KMS-11 (cell line): ENCODE measurements at regions not wholly inside any gene's neighbourhood (a gene's known extent, or its start where the extent isn't known, plus 50 kb on each side); places are given as distances from the start of the nearest gene placed in this dataset.

Source experiments
- H2AFZ ChIP-seq: fragments of 200-600 bp; sonication (generic); 2 replicates; pipeline ENCODE4 v1.6.1; 2016; ENCODE audit warnings: antibody characterized with exemption, mixed run types, low read depth
- H3K27ac ChIP-seq: fragments of 200-600 bp; sonication (generic); 2 replicates; pipeline ENCODE4 v1.6.1; 2016; ENCODE audit warnings: mild to moderate bottlenecking, mixed run types
- H3K27me3 ChIP-seq: fragments of 200-600 bp; sonication (generic); 2 replicates; pipeline ENCODE4 v1.6.1; 2017; ENCODE audit warnings: mild to moderate bottlenecking, low read depth, mixed run types, moderate library complexity; ENCODE audit not compliant: insufficient read depth
- H3K36me3 ChIP-seq: fragments of 200-600 bp; sonication (generic); 2 replicates; pipeline ENCODE4 v1.6.1; 2017; ENCODE audit warnings: mild to moderate bottlenecking, mixed run types; ENCODE audit not compliant: insufficient read depth
- H3K4me1 ChIP-seq: fragments of 200-600 bp; sonication (generic); 2 replicates; pipeline ENCODE4 v1.6.1; 2016; ENCODE audit warnings: mild to moderate bottlenecking, low read depth, mixed run types; ENCODE audit not compliant: poor library complexity, severe bottlenecking
- H3K4me2 ChIP-seq: fragments of 200-600 bp; sonication (generic); 2 replicates; pipeline ENCODE4 v1.7.0; 2016; ENCODE audit warnings: mild to moderate bottlenecking, mixed run types
- H3K4me3 ChIP-seq: fragments of 200-600 bp; sonication (generic); IDR thresholded peaks from 2 replicates; pipeline ENCODE4 v1.6.1; 2017; ENCODE audit warnings: low read depth, low read length, mixed read lengths; ENCODE audit not compliant: insufficient read depth
- H3K79me2 ChIP-seq: fragments of 200-600 bp; sonication (generic); 2 replicates; pipeline ENCODE4 v1.6.1; 2016; ENCODE audit warnings: low read depth, mixed run types; ENCODE audit not compliant: insufficient read depth
- H3K9ac ChIP-seq: fragments of 200-600 bp; sonication (generic); 2 replicates; pipeline ENCODE4 v1.6.1; 2016; ENCODE audit warnings: mild to moderate bottlenecking, mixed run types
- H4K20me1 ChIP-seq: fragments of 200-600 bp; sonication (generic); 2 replicates; pipeline ENCODE4 v1.6.1; 2016; ENCODE audit warnings: mild to moderate bottlenecking, mixed run types; ENCODE audit not compliant: insufficient read depth
- CTCF ChIP-seq: fragments of 200-600 bp; sonication (generic); conservative IDR thresholded peaks from 2 replicates; pipeline ENCODE4 v1.6.1; 2017; ENCODE audit warnings: low read depth, mild to moderate bottlenecking, antibody characterized with exemption, low read length, moderate library complexity, mixed read lengths

- Histone ChIP-seq H3K79me2 (no peaks in the 10 kb centered on the region), H3K4me2 (peak overlapping the region; percentile 25; the same call in 1 of the 2 replicates), H3K36me3 (no peaks in the 10 kb centered on the region), H3K4me3 (peak overlapping the region; percentile 22), H3K9ac (no peak overlapping the region), H3K27ac (no peak overlapping the region), H3K27me3 (no peaks in the 10 kb centered on the region), H2AFZ (no peak overlapping the region), H4K20me1 (no peaks in the 10 kb centered on the region), H3K4me1 (peaks cover 56% of the 10 kb centered on the region)
- TF ChIP-seq CTCF: no peak
These were observed 136.5 kb upstream of the TBL1XR1 start for GRCh38 chr3:177333533-177334520.

DNA sequence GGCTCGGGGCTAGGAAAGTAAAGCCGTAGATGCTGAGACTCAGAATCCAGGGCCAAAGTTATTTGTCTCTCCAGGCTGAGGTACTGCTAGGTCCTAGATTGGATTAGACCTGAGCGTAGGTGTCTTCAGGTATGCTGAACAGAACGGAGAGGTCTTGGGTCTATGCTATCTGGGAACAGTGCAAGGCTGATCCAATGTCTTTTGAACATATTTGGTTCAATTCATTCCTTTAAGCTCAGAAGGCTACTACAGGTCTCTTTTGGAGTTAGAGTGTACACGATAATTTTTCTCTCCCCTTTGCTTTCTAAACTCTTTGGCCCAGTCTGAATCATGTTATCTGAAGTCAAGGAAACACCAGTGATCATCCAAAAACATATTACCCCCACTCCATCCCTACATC is 137.5 kb upstream of the TBL1XR1 start:
- no peak for TF ChIP-seq CTCF
- Histone ChIP-seq H3K36me3 (no peaks in the 10 kb centered on the region), H3K27me3 (no peaks in the 10 kb centered on the region), H2AFZ (no peak overlapping the region), H3K4me3 (no peak overlapping the region), H3K9ac (no peak overlapping the region), H3K4me1 (peaks cover 62% of the 10 kb centered on the region), H3K79me2 (no peaks in the 10 kb centered on the region), H4K20me1 (no peaks in the 10 kb centered on the region), H3K27ac (no peak overlapping the region), H3K4me2 (no peak overlapping the region)

- no peaks in the 10 kb centered on the region for H4K20me1 ChIP-seq
- no peak overlapping the region for H2AFZ ChIP-seq
- no peak overlapping the region for H3K9ac ChIP-seq
- H3K4me1 ChIP-seq: peaks cover 62% of the 10 kb centered on the region
- H3K4me3 ChIP-seq: no peak overlapping the region
- no peaks in the 10 kb centered on the region for H3K79me2 ChIP-seq
- H3K4me2 ChIP-seq: peak overlapping the region; percentile 11; the same call in 1 of the 2 replicates
- TF ChIP-seq CTCF: no peak
- no peaks in the 10 kb centered on the region for H3K36me3 ChIP-seq
- no peaks in the 10 kb centered on the region for H3K27me3 ChIP-seq
- no peak overlapping the region for H3K27ac ChIP-seq
These were observed 138.4 kb upstream of the TBL1XR1 start for GRCh38 chr3:177335728-177336127.

GRCh38 chr3:177336873-177337450 is 139.7 kb upstream of the TBL1XR1 start:
- H4K20me1 ChIP-seq: no peaks in the 10 kb centered on the region
- H3K36me3 ChIP-seq: no peaks in the 10 kb centered on the region
- TF ChIP-seq CTCF: no peak
- no peak overlapping the region for H3K27ac ChIP-seq
- peaks cover 62% of the 10 kb centered on the region for H3K4me1 ChIP-seq
- peak overlapping the region; percentile 16; the same call in 1 of the 2 replicates for H3K4me2 ChIP-seq
- no peak overlapping the region for H2AFZ ChIP-seq
- no peaks in the 10 kb centered on the region for H3K79me2 ChIP-seq
- no peaks in the 10 kb centered on the region for H3K27me3 ChIP-seq
- no peak overlapping the region for H3K9ac ChIP-seq
- no peak overlapping the region for H3K4me3 ChIP-seq
